ENCODE measurements at regions not wholly inside any gene's neighbourhood (a gene's known extent, or its start where the extent isn't known, plus 50 kb on each side); places are given as distances from the start of the nearest gene placed in this dataset.

GRCh38 chr6:140620496-140620895, 1246.0 kb upstream of the CITED2 start:
- no peak for TF ChIP-seq CTCF (IDR thresholded peaks at IDR 0.05)
- TF ChIP-seq POLR2A (IDR thresholded peaks at IDR 0.05) = no peak
